GM21526 (cell line): ENCODE measurements at regions not wholly inside any gene's neighbourhood (a gene's known extent, or its start where the extent isn't known, plus 50 kb on each side); places are given as distances from the start of the nearest gene placed in this dataset.

Experiments
- ATAC-seq: cut with Tn5 transposase; IDR thresholded peaks from one replicate; pipeline ENCODE4 v1.9.1; 2021; ENCODE audit warnings: moderate library complexity; ENCODE audit not compliant: unreplicated experiment, low FRiP score

DNA sequence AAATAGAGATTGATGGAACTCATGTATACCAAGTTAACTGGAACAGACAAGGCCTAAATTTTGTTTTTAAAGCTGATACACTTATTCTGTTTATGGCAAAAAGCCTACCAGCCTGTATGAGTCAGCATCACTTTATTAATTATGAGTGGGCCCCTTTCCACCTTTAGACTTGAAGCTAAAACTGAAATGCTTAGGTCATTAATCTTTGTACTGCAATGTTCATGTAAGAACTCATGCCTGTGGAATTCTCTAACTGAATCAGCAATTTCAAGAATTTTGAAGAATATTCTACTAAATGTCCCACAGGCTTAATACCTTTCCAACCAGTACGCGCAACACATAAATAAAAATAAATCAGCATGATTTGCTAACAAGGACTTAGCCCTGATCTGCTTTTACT is 140.2 kb upstream of the PHACTR1 start:
- no peak for ATAC-seq

DNA sequence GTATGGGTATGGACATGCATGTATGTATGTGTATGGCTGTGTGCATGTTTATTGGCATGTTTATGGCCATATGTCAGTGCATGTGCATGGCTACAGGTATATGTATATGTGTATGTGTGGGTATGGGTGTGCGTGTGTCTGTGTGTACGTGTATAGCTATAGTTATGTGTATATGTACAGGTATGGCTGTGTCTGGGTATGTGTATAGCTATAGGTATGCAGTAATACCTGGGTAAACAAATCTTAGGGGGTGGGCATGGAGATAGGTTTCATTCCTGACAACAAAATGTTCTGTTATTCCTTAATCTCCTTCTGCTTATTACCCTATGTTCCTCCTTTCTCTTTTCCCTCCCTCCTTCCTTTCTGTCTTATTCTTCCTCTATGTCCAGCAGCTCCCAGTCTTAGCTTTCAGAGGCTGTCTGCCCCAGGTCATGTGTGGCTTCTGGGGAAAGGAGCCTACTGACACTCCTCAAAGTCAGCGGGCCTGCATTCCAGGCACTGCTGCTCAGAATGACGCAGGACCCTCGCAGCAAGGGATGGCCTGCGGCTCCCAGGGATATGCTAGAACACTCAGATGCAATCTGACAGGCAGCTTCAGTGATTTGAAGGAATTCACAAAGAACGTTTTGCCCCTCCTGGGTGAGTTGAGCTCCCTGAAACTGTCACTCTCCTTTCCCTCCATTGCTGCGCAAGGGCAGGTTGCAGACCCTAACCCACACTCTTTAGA is 139.3 kb upstream of the PHACTR1 start:
- no peak for ATAC-seq

DNA sequence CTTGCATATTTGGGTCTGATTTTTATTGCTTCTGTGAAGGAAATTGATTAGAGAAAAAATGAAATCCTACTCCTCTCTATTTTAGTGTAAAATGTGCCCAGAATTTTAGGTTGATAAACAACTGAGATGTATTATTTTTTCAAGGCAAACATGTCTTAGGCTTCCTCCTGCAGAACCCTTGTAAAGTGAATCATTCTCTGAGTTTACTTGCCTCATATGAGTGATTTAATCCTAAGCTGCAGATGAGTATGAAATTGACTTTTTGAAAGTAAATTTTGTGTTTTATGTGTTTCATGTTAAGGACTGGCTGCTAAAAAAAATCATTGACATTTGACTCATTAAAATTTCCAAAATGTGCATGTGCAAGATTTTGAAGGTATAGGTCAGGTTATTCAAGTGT is 138.5 kb upstream of the PHACTR1 start:
- ATAC-seq, result no peak

DNA sequence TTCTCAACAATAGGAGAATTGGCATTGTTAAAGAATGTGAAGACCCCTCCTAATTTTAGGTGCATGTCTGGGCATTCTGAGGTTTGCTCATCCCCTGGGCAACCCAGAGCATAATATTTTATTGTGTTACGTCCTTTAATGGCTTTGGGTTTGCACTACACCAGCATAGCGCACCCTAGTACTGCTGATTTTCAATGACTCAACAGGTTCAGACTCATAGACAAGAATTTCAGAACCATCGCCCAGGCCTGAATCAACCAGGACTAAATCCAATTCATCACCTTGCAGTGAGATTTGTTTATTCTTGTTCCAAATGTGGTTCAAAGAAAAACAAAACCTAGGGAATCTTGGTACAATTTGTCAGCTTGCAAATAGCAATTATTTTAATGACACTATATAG is 137.8 kb upstream of the PHACTR1 start:
- no peak for ATAC-seq

DNA sequence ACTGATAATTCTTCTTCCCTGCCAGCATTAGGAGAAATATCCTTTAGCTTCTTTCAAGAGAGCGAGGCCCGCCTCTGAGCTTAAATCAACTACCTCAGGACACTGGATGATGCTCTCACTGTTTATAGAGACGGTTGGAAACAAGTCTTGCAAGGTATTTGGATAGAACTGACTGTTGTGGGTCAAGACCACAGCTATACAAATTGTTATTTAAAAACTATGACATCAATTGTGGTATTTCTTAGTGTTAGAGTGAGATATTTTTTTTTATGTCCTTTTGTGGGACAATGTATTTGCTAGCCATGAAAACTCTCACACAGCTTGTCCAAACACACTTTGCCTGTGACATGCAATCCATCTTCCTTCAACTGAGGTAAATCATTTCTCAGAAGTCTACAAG is 136.3 kb upstream of the PHACTR1 start:
- no peak for ATAC-seq

DNA sequence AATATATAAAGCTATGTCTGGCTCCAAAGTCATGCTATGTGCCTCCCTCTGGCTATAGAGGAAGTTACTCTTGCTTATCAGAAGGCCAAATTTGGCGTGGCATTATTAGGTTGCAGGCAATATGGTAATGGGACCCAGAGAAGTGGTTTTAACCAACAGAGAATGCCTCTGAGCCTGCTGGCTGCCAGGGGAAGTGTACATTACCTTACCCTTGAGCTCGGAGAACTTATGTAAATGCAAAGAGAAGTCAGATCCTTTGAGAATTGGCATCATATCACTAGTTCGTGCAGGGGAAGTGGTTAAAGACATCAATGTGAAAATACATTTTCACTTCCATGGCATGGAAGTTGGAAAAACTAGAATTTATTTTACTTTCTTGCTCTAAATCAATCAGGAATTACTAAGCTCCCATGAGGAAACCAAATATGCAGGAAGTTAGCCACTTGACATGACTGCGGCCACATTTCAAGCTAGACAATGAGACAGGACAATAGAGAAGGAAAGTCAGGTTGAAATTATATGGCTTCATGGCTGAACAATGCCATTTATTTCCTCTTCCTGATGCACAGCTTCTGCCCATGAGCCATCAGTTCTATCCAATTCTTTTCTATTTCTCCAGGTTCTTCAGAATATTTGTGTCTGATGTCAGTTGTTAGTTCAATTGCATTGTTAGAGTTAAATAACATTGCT is 134.0 kb upstream of the PHACTR1 start:
- no peak for ATAC-seq

DNA sequence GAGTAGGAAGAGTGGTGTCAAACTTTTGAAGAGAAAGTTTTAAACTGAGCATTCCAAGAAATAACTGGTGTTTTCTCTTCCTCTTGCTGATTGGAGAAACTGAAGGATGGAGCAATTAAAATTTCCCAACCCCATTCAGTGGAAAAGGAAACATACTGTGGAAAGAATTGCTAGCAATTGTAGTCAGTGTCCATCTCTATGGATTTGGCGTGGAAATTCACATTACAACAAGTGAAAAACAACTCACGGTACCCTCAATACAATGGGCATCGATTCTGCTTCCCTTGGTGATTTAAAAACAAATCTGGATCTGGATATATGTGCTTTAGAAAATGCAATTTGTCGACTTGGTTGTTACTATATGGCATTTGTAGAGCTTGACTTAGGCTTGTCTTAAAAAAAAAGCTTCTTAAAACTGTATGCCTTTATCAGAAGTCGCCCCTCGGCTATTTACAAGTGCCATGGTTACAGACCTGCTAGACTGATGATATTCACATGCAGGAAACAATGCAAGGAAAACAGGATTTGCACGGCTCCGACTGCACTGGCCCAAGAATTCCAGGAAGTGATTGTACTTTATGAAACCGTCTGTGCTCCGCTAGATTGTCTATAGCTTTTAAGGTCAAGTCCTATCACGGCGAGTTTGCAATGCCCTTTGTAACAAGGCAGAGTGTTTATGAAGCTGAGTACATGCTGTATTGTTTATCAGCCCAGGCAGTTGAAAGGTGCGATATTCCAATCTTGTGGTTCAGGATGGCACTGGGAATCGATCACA is 131.7 kb upstream of the PHACTR1 start:
- no peak for ATAC-seq

DNA sequence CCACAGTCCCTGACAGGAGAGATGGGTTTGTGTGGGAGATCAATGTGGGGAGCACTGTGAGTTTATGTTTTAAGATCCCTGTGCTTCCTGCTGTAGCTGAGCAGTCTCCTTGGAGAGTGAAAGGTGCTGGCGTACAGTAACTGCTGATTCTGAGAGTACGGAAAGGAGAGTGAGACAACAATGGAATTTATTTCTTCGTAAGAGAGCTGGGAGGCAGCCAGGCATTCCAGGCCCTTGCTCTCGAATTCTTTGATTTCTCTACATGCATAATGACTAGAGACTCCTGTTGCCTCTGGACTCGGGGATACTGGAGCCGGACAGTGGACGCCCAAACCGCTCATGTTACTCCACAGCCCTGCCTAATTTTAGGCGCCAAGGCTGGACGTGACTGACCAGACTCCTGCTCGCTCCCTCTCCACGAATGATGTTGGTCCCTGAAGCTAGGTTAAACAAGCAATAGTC is 131.0 kb upstream of the PHACTR1 start:
- no peak for ATAC-seq

DNA sequence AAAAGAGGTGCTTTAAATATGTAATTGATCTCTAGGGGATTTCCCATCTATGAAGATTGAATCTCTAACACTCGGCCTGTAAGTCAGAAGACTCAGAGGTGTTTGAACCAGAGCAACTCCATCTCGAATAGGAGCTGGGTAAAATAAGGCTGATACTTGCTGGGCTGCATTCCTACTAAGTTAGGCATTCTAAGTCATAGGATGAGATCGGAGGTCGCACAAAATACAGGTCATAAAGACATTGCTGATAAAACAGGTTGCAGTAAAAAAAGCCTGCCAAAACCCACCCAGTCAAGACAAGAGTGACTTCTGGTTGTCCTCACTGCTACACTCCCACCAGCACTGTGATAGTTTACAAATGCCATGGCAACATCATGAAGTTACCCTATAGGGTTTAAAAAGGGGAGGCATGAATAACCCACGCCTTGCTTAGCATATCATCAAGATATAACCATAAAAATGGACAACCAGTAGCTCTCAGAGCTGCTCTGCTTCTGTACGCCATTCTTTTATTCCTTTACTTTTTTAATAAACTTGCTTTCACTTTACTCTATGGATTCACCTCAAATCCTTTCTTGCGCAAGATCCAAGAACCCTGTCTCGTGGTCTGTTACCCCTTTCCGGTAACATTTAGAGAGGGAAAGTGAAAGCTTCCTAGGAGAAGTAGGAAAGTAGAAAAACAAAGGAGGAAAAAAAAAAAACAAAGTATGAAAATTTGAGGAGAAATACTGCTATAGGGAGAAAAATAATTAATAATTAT is 129.7 kb upstream of the PHACTR1 start:
- ATAC-seq, result no peak

DNA sequence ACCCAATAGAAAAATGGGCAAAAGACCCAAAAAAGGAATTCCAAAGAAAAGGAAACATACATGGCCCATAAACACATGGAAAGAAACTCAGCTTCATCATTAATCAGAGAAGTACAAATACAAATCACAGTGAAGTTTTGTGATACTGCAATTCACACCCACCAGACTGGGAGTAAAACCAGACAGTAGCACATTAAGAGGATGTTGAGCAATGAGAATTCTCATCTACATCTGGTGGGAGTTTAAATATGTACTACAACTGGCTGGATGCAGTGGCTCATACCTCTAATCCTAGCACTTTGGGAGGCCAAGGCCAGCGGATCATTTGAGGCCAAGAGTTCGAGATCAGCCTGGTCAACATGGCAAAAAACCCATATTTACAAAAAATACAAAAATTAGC is 125.7 kb upstream of the PHACTR1 start:
- ATAC-seq, result no peak

DNA sequence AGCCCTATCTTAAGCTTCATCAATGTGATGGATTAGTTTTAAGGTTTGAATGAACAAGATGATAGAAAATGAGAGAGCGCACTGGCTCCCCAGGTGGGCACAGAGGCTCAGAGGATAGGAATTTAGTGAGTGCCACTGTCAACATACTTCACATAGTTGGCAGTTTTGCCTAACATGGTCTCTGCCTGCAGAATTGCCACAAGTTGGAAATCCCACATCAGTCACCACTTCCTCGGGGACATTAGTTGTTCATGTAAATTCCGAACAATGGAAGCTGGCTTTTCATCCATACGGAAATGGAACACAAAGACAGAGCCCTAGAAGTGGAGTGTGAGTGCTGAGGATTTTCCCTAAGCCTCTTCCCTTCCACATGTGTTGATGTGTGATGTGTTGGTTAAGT is 123.9 kb upstream of the PHACTR1 start:
- ATAC-seq, result no peak

DNA sequence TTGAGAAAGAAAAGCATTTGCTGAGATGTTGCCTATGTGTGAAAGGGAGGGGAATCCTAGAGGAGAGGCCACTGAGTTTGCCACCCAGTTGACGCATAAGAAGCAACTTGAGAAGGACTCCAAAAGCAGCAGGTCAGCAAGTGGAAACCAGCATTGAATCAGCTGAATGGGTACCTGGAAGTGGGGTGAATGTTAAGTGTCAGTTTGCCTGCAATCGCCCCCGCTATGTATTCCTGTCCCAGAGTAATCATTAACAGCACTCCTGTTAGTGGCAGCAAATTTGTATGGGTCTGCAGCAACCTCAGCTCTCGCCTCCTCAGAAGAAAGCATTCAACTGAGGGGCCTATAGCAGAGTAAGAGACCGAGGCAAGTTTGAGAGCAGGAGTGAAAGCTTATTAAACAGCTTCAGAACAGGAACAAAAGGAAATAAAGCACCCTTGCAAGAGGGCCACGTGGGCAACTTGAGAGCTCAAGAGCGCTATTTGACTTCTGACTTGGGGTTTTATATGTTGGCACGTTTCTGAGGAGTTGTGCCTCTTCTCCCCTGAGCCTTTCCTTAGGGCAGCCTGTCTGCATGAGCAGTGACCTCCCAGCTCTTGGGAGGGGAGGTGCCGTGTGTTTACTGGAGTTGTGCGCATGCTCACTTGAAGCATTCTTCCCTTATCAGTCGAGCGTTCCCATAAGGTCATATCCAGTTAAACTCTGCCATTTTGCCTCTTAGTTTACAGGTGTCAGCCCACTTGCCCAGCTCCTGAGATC is 122.6 kb upstream of the PHACTR1 start:
- no peak for ATAC-seq

DNA sequence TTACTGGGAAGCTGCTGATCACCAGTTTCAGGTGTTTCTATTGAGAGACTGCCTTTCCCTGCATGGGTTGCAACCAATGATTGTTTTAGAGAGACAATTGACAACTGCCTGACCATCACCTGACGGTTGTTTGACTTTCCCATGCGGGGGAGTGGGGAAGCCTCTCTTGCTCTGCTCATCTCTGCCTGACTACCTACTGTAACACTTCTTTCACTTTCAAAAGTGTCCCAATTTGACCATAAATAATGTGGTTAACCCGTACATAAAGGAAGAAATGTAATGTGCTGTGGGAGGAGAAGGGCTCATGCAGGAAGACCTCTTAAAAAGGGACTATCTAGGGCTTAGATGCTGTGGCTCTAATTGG is 122.1 kb upstream of the PHACTR1 start:
- ATAC-seq, result no peak

DNA sequence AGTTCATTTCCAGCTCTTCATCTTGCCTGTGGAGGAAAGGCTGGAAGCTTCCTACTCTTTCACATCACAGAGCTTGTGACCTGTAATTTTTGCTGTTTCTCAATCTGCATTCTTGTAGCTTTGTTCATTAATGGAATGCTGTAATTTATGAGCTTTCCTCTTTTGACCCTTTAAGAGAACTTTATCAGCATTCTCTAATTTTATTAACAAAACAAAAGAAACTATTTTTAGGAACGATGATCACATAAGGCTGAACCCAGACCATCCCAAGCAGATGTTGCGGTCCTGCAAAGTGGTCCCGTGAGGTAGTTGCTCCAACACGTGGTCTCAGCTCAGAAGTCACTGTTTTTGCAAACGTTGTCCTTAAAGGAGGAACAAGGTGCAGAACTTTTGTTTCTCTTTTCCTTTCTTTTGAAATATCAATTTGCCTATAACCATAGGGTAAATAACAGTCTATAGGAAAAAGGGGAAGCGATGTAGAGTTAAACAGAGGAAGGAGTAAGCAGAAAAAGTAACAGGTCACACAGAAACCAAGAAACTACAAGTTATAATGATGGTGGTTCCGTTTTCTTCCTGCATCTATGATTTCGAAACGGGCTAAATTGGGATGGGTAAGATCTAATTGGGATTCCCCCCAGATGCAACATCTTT is 121.3 kb upstream of the PHACTR1 start:
- no peak for ATAC-seq

DNA sequence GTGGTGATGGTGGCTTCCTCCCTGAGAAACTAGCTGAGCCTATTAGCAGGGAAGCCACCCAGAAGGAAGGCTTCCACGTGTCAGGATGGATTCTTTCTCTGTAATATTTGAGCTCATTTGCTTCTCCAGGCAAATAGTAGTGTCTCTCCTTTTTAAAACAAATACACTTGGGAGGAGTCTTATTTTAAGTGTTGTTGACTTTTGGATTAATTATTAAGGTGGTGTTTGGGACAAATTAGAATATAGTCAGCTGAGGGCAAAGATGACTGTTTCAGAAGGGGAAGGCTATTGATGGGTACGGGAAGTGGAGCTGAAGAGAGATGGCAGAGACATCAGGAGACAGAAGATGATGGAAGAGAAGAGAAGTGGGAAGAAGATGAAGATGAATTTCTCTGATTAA is 119.8 kb upstream of the PHACTR1 start:
- ATAC-seq, result no peak

DNA sequence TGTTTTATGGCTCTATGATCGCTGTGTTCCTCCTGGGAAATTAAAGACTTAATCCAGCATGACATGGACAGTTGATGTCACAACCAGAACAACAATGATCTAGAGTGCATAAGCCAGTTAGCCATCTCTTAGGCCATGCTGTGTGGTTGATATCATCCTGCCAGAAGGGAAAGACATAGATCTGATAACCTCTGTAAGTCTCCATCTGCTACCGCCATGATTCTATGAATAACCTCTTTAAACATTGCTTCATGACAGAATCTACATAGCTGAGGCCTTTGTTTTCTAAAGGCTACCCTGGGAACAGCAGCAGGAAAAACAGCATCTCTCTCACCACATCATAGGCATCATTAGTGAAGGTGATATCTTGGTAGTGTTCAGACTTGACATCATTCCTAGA is 117.6 kb upstream of the PHACTR1 start:
- no peak for ATAC-seq

DNA sequence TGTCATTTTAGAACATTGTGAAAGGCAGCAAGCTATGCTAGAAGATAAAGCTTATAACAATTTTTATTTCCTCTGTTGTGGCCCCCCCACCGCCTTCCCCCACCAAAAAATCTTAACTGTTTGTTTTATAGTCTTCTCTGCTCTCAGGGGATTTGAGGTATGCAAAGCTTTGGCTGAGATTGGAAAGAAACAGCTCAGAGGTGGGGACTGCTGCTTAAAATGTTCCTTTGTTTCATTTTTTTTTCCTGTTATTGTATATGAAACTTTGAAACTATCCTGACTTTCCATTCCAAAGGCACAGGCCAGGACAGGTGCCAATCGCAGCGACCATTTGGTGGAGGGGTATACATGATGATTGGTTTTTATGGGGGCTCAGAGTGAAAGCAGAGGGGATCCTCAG is 114.7 kb upstream of the PHACTR1 start:
- no peak for ATAC-seq

DNA sequence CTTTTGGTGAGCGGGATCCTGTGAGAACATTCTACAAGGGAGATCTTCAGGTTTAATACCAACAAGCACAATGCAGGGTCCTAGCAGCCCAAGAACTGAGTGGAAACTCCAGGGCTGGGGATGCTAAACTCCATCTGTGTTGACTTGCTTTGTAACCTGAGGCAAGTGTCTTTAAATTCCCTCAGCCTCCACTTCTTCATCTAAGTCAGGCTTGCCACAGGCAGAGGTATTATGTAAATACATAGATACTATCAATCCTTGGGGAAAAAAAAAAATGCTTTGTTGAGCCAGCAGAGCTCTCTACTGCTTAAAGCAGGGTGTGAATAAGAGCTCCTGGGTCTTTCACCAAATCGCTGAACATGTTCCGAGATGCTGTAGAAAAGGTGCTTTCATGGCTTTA is 114.2 kb upstream of the PHACTR1 start:
- ATAC-seq, result no peak

DNA sequence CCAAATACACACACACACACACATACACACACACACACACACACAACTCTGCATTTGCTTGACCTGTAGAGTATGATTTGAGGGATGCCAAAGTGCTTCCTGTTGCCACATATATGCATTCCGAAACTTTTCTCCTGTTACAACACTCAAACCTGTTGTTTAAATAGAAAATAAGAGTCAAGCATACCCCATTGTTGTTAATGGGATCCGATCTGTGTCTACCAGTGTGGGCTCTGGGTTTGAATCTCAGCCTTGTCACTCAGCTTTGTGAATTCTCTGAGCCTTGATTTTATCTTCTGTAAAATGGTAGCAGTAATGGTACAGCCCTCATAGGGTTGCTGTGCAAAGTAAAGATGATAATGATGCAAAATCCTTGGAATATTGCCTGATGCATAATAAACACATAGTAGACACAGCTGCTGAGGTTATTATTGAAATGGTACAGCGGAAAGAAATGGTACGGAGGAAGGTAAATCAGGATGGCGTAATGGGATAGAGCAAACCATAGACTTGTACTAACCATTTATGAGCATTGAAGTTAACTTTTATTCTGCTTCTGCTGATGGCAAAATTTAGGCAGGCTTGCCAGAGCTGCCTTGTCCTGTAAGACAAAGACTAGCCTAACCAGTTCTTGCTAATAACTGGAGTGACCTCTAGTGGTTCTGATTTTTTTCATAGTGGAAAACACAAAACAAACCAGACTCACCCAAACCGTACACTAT is 113.5 kb upstream of the PHACTR1 start:
- ATAC-seq, result no peak
